Vagina (tissue), 2 donors: ENCODE measurements at regions not wholly inside any gene's neighbourhood (a gene's known extent, or its start where the extent isn't known, plus 50 kb on each side); places are given as distances from the start of the nearest gene placed in this dataset.
"Not testable (repeated sequence)": the region's sequence is repeated elsewhere in the genome, so short reads cannot be mapped to it uniquely, and the experiment has no call there.

ENCODE experiments used
- DNase-seq, 2 donors: peaks; one replicate each; pipeline ENCODE4 v3.0.0-alpha.2; 2017; ENCODE audit errors: extremely low spot score in 2 of 2
- H3K27ac ChIP-seq: fragments of 200-600 bp; sonication (generic); one replicate; pipeline ENCODE4 v1.5.1; 2019
- H3K27me3 ChIP-seq: fragments of 200-600 bp; sonication (generic); one replicate; pipeline ENCODE4 v1.5.1; 2019
- H3K36me3 ChIP-seq, 2 donors: fragments of 200-600 bp; sonication (generic); one replicate each; pipeline ENCODE4 v1.5.1; 2017 to 2019
- H3K4me1 ChIP-seq: fragments of 200-600 bp; sonication (generic); one replicate; pipeline ENCODE4 v1.5.1; 2019
- H3K4me3 ChIP-seq, 2 donors: fragments of 200-600 bp; sonication (generic); 1 replicate in 1 of 2; 2 replicates in 1 of 2; pipeline ENCODE4 v1.5.1; 2016 to 2019
- H3K9me3 ChIP-seq: fragments of 200-600 bp; sonication (generic); one replicate; pipeline ENCODE4 v1.5.1; 2019
- CTCF ChIP-seq, 3 experiments: fragments of 450-650 bp in 2 of 3; fragments of 200-600 bp in 1 of 3; sonication (generic) in 1 of 3; IDR thresholded peaks; one replicate each; pipeline ENCODE4 v1.5.1; 2017 to 2019; ENCODE audit warnings: antibody characterized with exemption in 3 of 3, mild to moderate bottlenecking in 2 of 3, moderate library complexity in 2 of 3
- POLR2A ChIP-seq, 2 donors: fragments of 450-650 bp; IDR thresholded peaks; one replicate each; pipeline ENCODE4 v1.6.1; 2017; ENCODE audit warnings: antibody characterized with exemption in 2 of 2, mild to moderate bottlenecking in 2 of 2, moderate library complexity in 2 of 2
- POLR2AphosphoS5 ChIP-seq, 2 donors: sonication (generic); formaldehyde crosslinking; IDR thresholded peaks; one replicate each; pipeline ENCODE4 v1.9.0; 2017; ENCODE audit warnings: antibody characterized with exemption in 2 of 2, mild to moderate bottlenecking in 2 of 2, low read depth in 1 of 2; ENCODE audit not compliant: insufficient read depth in 1 of 2
- intact Hi-C: fragments of 100-400 bp; cut with DNase I; formaldehyde crosslinking; loops from one replicate; pipeline ENCODE4 v1.15.1; 2023

GRCh38 chr2:239593455-239593854 lies 192.6 kb upstream of the HDAC4 start:
- TF ChIP-seq CTCF (IDR thresholded peaks at IDR 0.05) (no peak), POLR2AphosphoS5 (IDR thresholded peaks at IDR 0.05; ENCODE audit: insufficient read depth in 1 of 2, low read depth in 1 of 2) (no peak), POLR2A (IDR thresholded peaks at IDR 0.05) (no peak)
- no peak overlapping the region for H3K4me3 ChIP-seq
- H3K27ac ChIP-seq: no peak overlapping the region
- intact Hi-C loops: no loop called here
- H3K36me3 ChIP-seq: no peaks in the 10 kb centered on the region
- no peak for DNase-seq
- H3K9me3 ChIP-seq: no peaks in the 10 kb centered on the region
- H3K4me1 ChIP-seq: no peaks in the 10 kb centered on the region
- H3K27me3 ChIP-seq: no peaks in the 10 kb centered on the region

GRCh38 chr2:239592629-239593290 lies 191.9 kb upstream of the HDAC4 start:
- H3K9me3 ChIP-seq, H3K4me3 ChIP-seq, H3K4me1 ChIP-seq, H3K36me3 ChIP-seq, H3K27ac ChIP-seq, DNase-seq, intact Hi-C loops, H3K27me3 ChIP-seq: not testable (repeated sequence)

GRCh38 chr2:239590995-239591915 lies 190.4 kb upstream of the HDAC4 start:
- H3K9me3 ChIP-seq: no peaks in the 10 kb centered on the region
- no peak overlapping the region for H3K27ac ChIP-seq
- no peak for DNase-seq
- H3K36me3 ChIP-seq: no peaks in the 10 kb centered on the region
- no peaks in the 10 kb centered on the region for H3K4me1 ChIP-seq
- no peak overlapping the region for H3K4me3 ChIP-seq
- intact Hi-C loops: no loop called here
- TF ChIP-seq CTCF (IDR thresholded peaks at IDR 0.05) (no peak), POLR2AphosphoS5 (IDR thresholded peaks at IDR 0.05; ENCODE audit: insufficient read depth in 1 of 2, low read depth in 1 of 2) (no peak), POLR2A (IDR thresholded peaks at IDR 0.05) (no peak)
- H3K27me3 ChIP-seq: no peaks in the 10 kb centered on the region

GRCh38 chr2:239590276-239590675 lies 189.5 kb upstream of the HDAC4 start:
- no peaks in the 10 kb centered on the region for H3K4me1 ChIP-seq
- H3K27ac ChIP-seq: no peak overlapping the region
- H3K36me3 ChIP-seq: no peaks in the 10 kb centered on the region
- no peaks in the 10 kb centered on the region for H3K9me3 ChIP-seq
- no peak for TF ChIP-seq POLR2A (IDR thresholded peaks at IDR 0.05)
- no peak for TF ChIP-seq CTCF (IDR thresholded peaks at IDR 0.05)
- TF ChIP-seq POLR2AphosphoS5 (IDR thresholded peaks at IDR 0.05; ENCODE audit: insufficient read depth in 1 of 2, low read depth in 1 of 2): no peak
- intact Hi-C loops: no loop called here
- DNase-seq: no peak
- no peak overlapping the region for H3K4me3 ChIP-seq
- no peaks in the 10 kb centered on the region for H3K27me3 ChIP-seq

GRCh38 chr2:239589833-239590232 lies 189.0 kb upstream of the HDAC4 start:
- no peak for DNase-seq
- TF ChIP-seq POLR2AphosphoS5 (IDR thresholded peaks at IDR 0.05; ENCODE audit: insufficient read depth in 1 of 2, low read depth in 1 of 2) (no peak), CTCF (IDR thresholded peaks at IDR 0.05) (no peak), POLR2A (IDR thresholded peaks at IDR 0.05) (no peak)
- no peaks in the 10 kb centered on the region for H3K4me1 ChIP-seq
- H3K27me3 ChIP-seq: no peaks in the 10 kb centered on the region
- no peaks in the 10 kb centered on the region for H3K9me3 ChIP-seq
- no peaks in the 10 kb centered on the region for H3K36me3 ChIP-seq
- intact Hi-C loops: no loop called here
- H3K27ac ChIP-seq: no peak overlapping the region
- H3K4me3 ChIP-seq: no peak overlapping the region
